Central memory CD8-positive, alpha-beta T cell (primary cell): ENCODE measurements at regions not wholly inside any gene's neighbourhood (a gene's known extent, or its start where the extent isn't known, plus 50 kb on each side); places are given as distances from the start of the nearest gene placed in this dataset.
"Not testable (repeated sequence)": the region's sequence is repeated elsewhere in the genome, so short reads cannot be mapped to it uniquely, and the experiment has no call there.

ENCODE experiments used
- ATAC-seq: fragments of 150-1000 bp; cut with Tn5 transposase; replicated peaks from 2 replicates; pipeline ENCODE4 v1.10.0; 2022; ENCODE audit warnings: mild to moderate bottlenecking, moderate FRiP score, moderate number of reproducible peaks; ENCODE audit not compliant: poor library complexity, severe bottlenecking; ENCODE audit errors: extremely low read depth
- DNase-seq, 2 donors: peaks; one replicate each; pipeline ENCODE4 v3.0.0; 2021; ENCODE audit warnings: low spot score in 2 of 2
- H3K27ac Mint-ChIP-seq: one replicate; pipeline ENCODE4 v1.8.0; 2022; ENCODE audit warnings: low read depth, mild to moderate bottlenecking, moderate library complexity, mixed read lengths
- H3K27me3 Mint-ChIP-seq: one replicate; pipeline ENCODE4 v1.8.0; 2022; ENCODE audit warnings: mixed read lengths
- H3K36me3 Mint-ChIP-seq: one replicate; pipeline ENCODE4 v1.8.0; 2022; ENCODE audit warnings: mild to moderate bottlenecking, moderate library complexity, mixed read lengths; ENCODE audit not compliant: insufficient read depth
- H3K4me1 Mint-ChIP-seq: one replicate; pipeline ENCODE4 v1.8.0; 2022; ENCODE audit warnings: mixed read lengths
- H3K4me3 Mint-ChIP-seq: one replicate; pipeline ENCODE4 v1.8.0; 2022; ENCODE audit warnings: mild to moderate bottlenecking, moderate library complexity, mixed read lengths
- H3K9me3 Mint-ChIP-seq: one replicate; pipeline ENCODE4 v1.8.0; 2022; ENCODE audit warnings: mixed read lengths

DNA sequence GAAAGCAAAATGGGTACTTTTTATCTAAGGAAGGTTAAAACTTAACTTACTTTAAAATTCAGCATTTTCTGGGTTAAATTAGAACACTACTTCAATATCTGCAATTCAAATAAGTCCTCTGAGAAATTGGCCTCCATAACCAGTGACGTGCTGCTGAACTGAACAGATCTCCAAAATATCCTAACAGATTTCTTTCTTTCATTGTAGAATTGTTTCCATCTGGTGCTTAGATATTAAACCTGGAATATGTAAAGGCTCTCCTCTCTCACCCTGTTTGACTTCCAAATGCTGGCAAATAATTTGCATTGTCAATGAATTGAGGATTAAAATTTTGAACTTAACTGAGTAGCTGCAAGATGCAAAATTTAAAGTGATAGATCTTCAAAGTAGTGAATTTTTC, 316.9 kb upstream of the CXADR start:
- Mint-ChIP-seq H3K4me1 (no peaks in the 10 kb centered on the region), H3K9me3 (peaks cover 17% of the 10 kb centered on the region), H3K27me3 (no peaks in the 10 kb centered on the region), H3K27ac (no peak overlapping the region), H3K36me3 (peaks cover 2% of the 10 kb centered on the region), H3K4me3 (no peak overlapping the region)
- ATAC-seq (no peak), DNase-seq (no peak)

DNA sequence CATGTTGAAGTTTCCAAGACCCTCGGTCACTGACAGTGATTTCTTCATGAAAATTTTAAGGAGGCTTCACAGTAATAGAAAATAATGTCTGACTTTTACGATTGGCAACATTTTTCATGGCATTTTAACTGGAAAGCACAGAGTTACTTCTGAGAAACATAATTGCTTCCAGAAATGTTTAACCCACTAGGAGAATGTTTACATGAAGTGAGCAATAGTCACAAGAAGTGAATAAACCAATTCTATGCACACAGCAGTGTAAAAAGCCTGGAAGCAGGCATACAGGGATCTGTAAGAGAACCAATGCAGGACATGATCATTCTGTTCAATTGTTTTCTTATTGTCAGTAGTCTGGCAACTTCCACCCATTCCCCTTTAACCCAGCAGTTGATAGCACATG, 316.2 kb upstream of the CXADR start:
- Mint-ChIP-seq H3K9me3 (peaks cover 17% of the 10 kb centered on the region), H3K27ac (no peak overlapping the region), H3K27me3 (no peaks in the 10 kb centered on the region), H3K4me3 (no peak overlapping the region), H3K36me3 (peaks cover 2% of the 10 kb centered on the region), H3K4me1 (no peaks in the 10 kb centered on the region)
- ATAC-seq = no peak
- DNase-seq = no peak

DNA sequence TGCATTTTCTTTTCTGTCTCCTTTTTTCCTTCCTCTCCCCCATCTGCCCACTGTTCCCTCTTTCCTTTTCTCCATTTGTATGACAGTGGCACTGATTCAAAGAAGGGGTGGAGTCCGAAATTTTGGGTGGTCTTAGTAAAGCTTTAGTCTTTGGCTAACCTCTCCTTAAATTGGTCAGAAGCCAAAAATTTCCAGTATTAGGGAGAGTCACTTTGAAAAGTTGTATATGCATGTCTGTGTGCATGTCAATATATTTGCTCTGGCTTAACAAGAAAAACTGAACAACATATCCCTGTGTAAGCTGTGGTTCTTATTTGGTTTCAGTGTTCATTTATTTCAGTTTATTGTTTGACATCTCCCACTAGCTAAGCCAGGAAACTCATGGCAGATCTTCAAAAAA, 314.8 kb upstream of the CXADR start:
- DNase-seq (no peak), ATAC-seq (no peak)
- H3K9me3 Mint-ChIP-seq = peaks cover 18% of the 10 kb centered on the region
- no peak overlapping the region for H3K4me3 Mint-ChIP-seq
- H3K4me1 Mint-ChIP-seq = no peaks in the 10 kb centered on the region
- H3K27me3 Mint-ChIP-seq = no peaks in the 10 kb centered on the region
- H3K27ac Mint-ChIP-seq = no peak overlapping the region
- H3K36me3 Mint-ChIP-seq = peaks cover 2% of the 10 kb centered on the region

DNA sequence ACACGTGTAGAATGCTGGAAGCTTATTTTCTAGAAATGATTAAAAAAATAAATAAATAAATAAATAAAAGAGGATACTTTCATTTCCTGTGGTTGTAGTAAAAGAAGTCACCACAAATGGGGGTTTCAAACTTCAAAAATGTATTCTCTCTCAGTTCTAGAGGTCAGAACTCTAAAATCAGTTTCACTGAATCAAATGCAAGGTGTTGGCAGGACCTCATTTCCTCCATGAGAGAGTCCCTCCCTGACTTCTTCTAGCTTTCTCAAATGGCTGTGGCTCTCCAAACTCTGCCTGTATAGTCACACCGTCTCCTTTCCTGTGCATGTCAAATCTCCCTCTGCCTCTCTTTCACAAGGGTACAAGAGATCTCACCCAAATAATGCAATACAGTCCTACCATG, 312.6 kb upstream of the CXADR start:
- H3K27ac Mint-ChIP-seq = no peak overlapping the region
- no peaks in the 10 kb centered on the region for H3K4me1 Mint-ChIP-seq
- H3K9me3 Mint-ChIP-seq = peaks cover 15% of the 10 kb centered on the region
- H3K36me3 Mint-ChIP-seq = peaks cover 2% of the 10 kb centered on the region
- DNase-seq (no peak), ATAC-seq (no peak)
- H3K27me3 Mint-ChIP-seq = no peaks in the 10 kb centered on the region
- no peak overlapping the region for H3K4me3 Mint-ChIP-seq

DNA sequence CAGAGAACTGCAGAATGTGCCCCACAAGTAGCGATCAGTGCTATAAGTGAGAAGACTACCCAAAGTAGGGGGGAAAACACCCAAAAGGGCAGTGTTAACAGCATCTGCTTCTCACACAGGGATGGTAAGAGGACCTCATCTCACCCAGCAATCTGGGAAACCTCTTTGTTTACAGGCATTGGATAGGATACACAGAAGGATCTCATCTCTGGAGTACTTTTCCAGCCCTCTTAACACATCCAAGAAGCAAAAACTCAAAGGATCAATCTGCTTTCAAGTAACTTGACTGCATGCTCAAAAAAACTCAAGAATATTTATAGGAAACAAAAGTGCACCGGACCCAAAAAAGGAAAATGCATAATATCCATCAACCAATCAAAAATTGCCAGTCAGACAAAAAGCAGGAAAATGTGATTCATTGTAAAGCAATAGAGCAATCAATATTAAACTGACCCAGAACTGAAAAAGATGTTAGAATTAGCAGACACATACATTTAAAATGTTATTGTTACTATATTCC, 311.0 kb upstream of the CXADR start:
- Mint-ChIP-seq H3K9me3 (peaks cover 20% of the 10 kb centered on the region), H3K4me3 (no peak overlapping the region), H3K27ac (no peak overlapping the region), H3K27me3 (no peaks in the 10 kb centered on the region), H3K36me3 (no peaks in the 10 kb centered on the region), H3K4me1 (no peaks in the 10 kb centered on the region)
- DNase-seq (no peak), ATAC-seq (no peak)

DNA sequence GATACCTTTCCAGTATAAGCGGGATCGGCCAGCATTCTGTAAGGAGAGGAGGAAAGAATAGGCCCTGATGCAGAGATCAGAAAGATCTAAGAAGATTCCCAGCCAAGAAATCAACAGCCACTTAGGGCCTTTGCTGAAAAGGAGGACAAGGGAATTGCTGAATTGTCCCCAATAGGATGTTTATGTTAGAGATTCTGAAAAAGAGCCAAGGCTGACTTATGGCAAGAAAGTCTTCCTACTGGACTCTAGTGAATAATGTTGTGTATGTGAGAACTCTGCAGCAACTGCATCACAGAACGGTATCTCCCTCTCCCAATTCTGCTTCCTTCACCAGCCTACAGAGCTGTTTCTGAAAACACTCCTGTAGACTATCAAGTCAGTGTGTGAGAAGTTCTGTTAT, 298.0 kb upstream of the CXADR start:
- no peaks in the 10 kb centered on the region for H3K4me1 Mint-ChIP-seq
- no peak overlapping the region for H3K27ac Mint-ChIP-seq
- DNase-seq (no peak), ATAC-seq (no peak)
- H3K36me3 Mint-ChIP-seq = no peaks in the 10 kb centered on the region
- H3K9me3 Mint-ChIP-seq = peaks cover 27% of the 10 kb centered on the region
- H3K27me3 Mint-ChIP-seq = no peaks in the 10 kb centered on the region
- H3K4me3 Mint-ChIP-seq = no peak overlapping the region

DNA sequence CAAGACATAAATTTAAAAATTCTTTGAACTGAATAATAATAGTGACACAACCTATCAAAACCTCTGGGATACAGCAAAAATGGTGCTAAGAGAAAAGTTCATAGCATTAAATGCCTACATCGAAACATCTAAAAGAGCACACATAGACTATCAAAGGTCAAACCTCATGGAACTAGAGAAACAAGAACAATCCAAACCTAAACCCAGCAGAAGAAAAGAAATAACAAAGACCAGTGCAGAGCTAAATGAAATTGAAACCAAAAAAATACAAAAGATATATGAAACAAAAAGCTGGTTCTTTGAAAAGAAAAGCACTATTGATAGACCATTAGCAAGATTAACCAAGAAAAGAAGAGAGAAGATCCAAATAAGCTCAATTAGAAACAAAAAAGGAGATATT, 293.8 kb upstream of the CXADR start:
- not testable (repeated sequence) for H3K36me3 Mint-ChIP-seq, H3K27me3 Mint-ChIP-seq, H3K4me3 Mint-ChIP-seq, DNase-seq, ATAC-seq, H3K4me1 Mint-ChIP-seq, H3K27ac Mint-ChIP-seq
- H3K9me3 Mint-ChIP-seq = peaks cover 26% of the 10 kb centered on the region

DNA sequence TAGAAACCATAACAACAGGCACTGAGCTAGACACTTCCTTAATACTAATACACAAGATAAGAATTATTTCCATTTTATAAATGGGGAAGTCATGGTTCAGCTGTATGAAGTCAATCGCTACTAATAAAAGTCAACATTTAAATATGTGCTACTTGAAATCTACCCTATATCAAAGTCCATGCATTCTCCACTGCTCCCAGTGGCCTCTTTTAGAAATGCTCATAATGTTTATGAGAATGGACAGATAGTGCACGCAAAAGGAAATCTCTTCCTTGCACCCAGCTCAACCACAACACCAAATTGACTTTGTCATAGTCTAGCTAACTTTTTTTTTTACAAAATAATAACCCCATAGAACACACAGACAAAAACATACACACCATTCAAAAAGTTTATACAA, 281.7 kb upstream of the CXADR start:
- ATAC-seq = no peak
- Mint-ChIP-seq H3K4me3 (no peak overlapping the region), H3K4me1 (no peaks in the 10 kb centered on the region), H3K9me3 (peaks cover 24% of the 10 kb centered on the region), H3K36me3 (no peaks in the 10 kb centered on the region), H3K27me3 (no peaks in the 10 kb centered on the region), H3K27ac (no peak overlapping the region)
- no peak for DNase-seq

DNA sequence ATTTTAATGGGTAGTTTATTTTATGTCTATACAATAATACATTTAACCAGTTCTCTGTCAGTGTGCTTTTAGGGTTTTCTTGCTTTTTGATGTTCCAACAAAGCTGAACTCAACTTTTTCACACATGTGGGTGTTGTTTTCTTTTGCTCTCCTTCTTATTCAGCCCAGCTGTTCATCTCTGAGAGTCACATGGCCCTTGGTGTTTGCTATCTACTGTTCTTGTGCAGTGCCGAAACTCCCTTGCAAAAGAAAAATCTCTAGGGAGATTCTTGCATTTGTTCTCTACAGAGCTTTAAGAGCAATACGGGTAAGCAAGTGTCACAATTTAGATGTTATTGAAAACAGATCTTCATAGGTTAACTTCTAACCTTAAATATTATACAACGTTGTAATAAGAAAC, 281.1 kb upstream of the CXADR start:
- ATAC-seq = no peak
- H3K36me3 Mint-ChIP-seq = no peaks in the 10 kb centered on the region
- H3K4me3 Mint-ChIP-seq = no peak overlapping the region
- DNase-seq = no peak
- no peak overlapping the region for H3K27ac Mint-ChIP-seq
- peaks cover 30% of the 10 kb centered on the region for H3K9me3 Mint-ChIP-seq
- no peaks in the 10 kb centered on the region for H3K4me1 Mint-ChIP-seq
- H3K27me3 Mint-ChIP-seq = no peaks in the 10 kb centered on the region

DNA sequence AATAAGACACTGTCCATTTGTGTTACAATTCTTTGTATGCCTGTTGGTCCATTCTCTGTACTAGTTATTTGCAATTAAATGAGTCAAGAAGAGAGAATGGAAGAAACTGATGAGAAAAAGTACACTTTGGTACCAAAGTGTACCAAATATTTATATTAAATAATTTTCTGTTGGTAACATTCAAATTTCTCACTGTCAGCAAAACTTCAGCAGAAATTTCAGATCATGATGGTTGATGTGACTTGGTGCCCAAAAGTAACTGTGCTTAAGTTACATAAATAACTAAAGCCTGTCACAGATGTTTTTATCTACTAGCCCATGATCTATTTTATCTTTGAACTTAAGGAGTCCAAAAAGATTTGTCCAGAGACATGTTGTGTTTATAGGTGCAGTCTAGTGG, 274.4 kb upstream of the CXADR start:
- DNase-seq (no peak), ATAC-seq (no peak)
- Mint-ChIP-seq H3K36me3 (no peaks in the 10 kb centered on the region), H3K9me3 (peaks cover 33% of the 10 kb centered on the region), H3K27me3 (no peaks in the 10 kb centered on the region), H3K27ac (no peak overlapping the region), H3K4me3 (no peak overlapping the region), H3K4me1 (no peaks in the 10 kb centered on the region)

DNA sequence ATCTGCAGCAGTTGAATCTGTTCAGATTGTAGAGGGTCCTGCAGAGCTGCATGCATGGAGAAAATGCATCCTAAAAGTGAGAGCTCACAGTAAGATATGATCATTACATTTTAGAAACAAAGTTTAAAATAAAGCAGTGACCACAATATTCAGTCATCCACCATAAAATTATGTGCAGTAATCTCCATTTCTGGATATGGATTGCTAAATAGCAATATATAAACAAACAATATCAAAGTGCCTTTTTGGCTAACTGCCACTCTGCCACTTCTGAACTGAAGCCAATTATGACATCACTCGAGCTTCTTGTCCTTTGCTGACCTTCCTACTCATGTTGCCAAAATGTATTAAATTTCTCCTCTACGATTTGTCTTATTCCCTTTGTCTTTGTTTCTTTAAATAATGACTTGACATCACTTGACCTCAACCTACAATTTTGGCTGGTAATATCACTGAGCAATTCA, 262.0 kb upstream of the CXADR start:
- no peak for DNase-seq
- no peak for ATAC-seq
- H3K27me3 Mint-ChIP-seq = no peaks in the 10 kb centered on the region
- peaks cover 12% of the 10 kb centered on the region for H3K9me3 Mint-ChIP-seq
- H3K27ac Mint-ChIP-seq = no peak overlapping the region
- no peak overlapping the region for H3K4me3 Mint-ChIP-seq
- H3K36me3 Mint-ChIP-seq = peaks cover 2% of the 10 kb centered on the region
- H3K4me1 Mint-ChIP-seq = no peaks in the 10 kb centered on the region

DNA sequence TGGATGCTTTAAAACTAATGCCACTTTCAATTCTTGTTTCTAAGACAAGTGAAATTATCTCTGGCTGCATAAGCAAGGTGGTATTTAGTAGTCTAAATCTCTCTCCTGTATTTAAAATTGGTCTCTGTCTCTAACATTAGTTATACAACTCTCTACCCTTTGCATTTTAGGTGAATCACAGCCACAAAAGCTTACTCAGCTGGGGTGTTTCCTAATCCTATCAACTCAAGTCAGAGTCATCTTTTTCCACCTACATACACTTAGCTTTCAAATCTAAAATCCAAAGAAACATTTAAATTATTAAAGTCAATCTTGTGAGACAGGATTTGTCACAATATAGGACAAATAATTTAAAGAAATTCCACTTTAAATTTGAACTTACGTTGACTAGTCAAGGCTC, 255.1 kb upstream of the CXADR start:
- no peak overlapping the region for H3K4me3 Mint-ChIP-seq
- peaks cover 2% of the 10 kb centered on the region for H3K36me3 Mint-ChIP-seq
- H3K27ac Mint-ChIP-seq = no peak overlapping the region
- ATAC-seq (no peak), DNase-seq (no peak)
- H3K27me3 Mint-ChIP-seq = no peaks in the 10 kb centered on the region
- peaks cover 23% of the 10 kb centered on the region for H3K9me3 Mint-ChIP-seq
- no peaks in the 10 kb centered on the region for H3K4me1 Mint-ChIP-seq

DNA sequence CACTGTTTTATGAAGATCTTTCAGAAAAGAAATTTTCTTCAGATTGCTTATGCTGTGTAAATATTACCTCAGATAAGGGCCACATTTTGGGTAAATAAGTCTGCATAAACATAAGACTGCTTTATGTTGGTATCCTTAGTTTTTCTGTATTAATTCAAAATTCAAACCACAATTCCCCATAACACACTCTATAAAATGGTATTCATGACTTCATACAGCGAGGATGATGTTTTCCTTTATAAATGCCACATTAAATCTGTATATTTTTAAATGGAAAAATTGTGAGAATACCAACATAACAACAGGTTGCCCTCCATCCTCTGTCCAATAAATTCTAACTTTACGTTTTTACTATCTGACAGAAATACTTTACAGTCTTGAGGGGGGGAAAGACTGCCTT, 248.7 kb upstream of the CXADR start:
- DNase-seq (no peak), ATAC-seq (no peak)
- Mint-ChIP-seq H3K4me3 (no peak overlapping the region), H3K27ac (no peak overlapping the region), H3K27me3 (no peaks in the 10 kb centered on the region), H3K36me3 (no peaks in the 10 kb centered on the region), H3K9me3 (no peaks in the 10 kb centered on the region), H3K4me1 (no peaks in the 10 kb centered on the region)

DNA sequence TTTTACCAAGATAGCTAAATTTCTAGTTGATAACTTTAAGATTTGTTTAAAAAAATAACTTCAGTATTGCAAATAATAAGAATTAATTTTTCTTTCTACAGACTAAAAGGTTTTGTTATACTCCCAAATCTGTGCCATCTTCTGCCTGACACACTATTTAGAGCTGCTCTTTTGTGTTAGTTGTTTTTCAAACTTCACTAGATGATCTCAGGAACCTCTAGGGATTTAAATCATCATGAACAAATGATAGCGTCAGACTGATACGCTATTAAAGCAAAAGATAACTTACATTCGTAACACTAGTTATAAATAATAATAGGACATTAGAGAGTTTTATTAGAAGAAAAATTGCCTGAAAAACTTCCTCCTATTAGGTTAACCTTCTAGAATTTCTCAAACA, 243.1 kb upstream of the CXADR start:
- Mint-ChIP-seq H3K27ac (no peak overlapping the region), H3K9me3 (peaks cover 21% of the 10 kb centered on the region), H3K27me3 (no peaks in the 10 kb centered on the region), H3K4me1 (no peaks in the 10 kb centered on the region), H3K4me3 (no peak overlapping the region), H3K36me3 (no peaks in the 10 kb centered on the region)
- ATAC-seq (no peak), DNase-seq (no peak)
